ENCODE measurements at regions not wholly inside any gene's neighbourhood (a gene's known extent, or its start where the extent isn't known, plus 50 kb on each side); places are given as distances from the start of the nearest gene placed in this dataset.

GRCh38 chr5:87829217-87829551 lies 416.5 kb upstream of the CCNH start:
- in situ Hi-C loops (cut with MboI; ENCODE audit: low sequenced_read_pairs, unreplicated experiment), result no loop called here
- TF ChIP-seq CTCF (IDR thresholded peaks at IDR 0.05; ENCODE audit: borderline replicate concordance, control extremely low read depth, extremely low read depth, insufficient read depth, missing control alignments), result no peak
- no peak for DNase-seq (ENCODE audit: low spot score)

GRCh38 chr5:87828545-87829216 lies 416.0 kb upstream of the CCNH start:
- no peak for TF ChIP-seq CTCF (IDR thresholded peaks at IDR 0.05; ENCODE audit: borderline replicate concordance, control extremely low read depth, extremely low read depth, insufficient read depth, missing control alignments)
- in situ Hi-C loops (cut with MboI; ENCODE audit: low sequenced_read_pairs, unreplicated experiment), result no loop called here
- DNase-seq (ENCODE audit: low spot score), result no peak

GRCh38 chr5:87827539-87827938 lies 414.8 kb upstream of the CCNH start:
- TF ChIP-seq CTCF (IDR thresholded peaks at IDR 0.05; ENCODE audit: borderline replicate concordance, control extremely low read depth, extremely low read depth, insufficient read depth, missing control alignments), result no peak
- no peak for DNase-seq (ENCODE audit: low spot score)
- in situ Hi-C loops (cut with MboI; ENCODE audit: low sequenced_read_pairs, unreplicated experiment), result no loop called here

DNA sequence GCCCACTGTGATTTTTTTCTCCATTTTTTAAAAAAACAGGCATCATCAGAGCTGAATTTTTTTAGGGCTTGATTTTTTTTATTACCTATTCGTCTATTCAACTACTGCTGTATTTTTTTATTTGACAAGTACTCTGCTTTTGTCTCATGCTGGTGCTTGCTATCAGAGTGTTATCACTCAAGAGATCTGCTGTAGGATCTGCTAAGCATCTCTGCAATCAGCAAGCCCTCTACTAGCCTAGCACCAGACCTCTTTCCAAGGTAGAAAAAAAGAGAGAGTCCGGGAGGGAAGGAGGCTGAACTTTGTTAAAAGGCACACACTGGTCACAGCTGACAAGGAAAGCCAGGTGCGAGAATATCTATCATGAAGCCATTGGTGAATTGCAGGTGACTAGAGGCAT lies 413.8 kb upstream of the CCNH start:
- no peak for TF ChIP-seq CTCF (IDR thresholded peaks at IDR 0.05; ENCODE audit: borderline replicate concordance, control extremely low read depth, extremely low read depth, insufficient read depth, missing control alignments)
- DNase-seq (ENCODE audit: low spot score), result no peak
- in situ Hi-C loops (cut with MboI; ENCODE audit: low sequenced_read_pairs, unreplicated experiment), result no loop called here

DNA sequence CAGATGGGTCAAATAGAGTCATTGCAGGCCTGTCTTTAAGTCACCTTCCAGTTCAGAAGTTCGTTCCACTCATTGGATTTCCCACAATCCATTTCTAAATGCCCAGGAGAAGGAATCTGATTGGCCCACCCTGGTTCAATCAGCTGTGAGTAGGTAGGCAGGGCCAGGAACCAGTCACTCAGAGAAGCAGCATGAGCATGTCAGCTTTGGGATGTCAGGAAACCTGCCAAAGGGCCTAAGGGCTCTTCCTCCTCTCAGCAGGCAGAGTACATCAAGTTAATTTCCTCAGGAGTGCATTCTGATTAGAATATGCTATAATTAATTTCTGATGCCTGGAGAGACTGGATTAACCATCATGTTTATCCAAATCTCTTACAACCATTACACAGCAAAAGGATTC lies 412.9 kb upstream of the CCNH start:
- TF ChIP-seq CTCF (IDR thresholded peaks at IDR 0.05; ENCODE audit: borderline replicate concordance, control extremely low read depth, extremely low read depth, insufficient read depth, missing control alignments), result no peak
- no peak for DNase-seq (ENCODE audit: low spot score)
- in situ Hi-C loops (cut with MboI; ENCODE audit: low sequenced_read_pairs, unreplicated experiment), result no loop called here

DNA sequence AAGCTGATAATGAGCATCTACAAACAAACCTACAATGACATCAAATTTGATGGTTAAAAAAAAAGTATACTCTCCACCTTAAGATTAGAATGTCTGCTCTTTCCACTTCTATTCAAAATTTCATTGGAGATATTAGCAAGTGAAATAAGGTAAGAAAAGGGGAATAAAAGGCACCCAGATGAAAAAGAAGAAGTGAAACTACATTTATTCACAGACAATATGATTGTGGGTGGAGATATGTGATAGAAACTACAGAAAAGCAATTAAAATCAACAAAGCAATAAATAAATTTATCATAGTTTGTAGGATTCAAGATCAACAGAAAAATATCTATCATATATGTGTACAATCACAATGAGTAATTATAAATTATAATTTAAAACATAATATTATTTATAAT lies 395.1 kb upstream of the CCNH start:
- in situ Hi-C loops (cut with MboI; ENCODE audit: low sequenced_read_pairs, unreplicated experiment), result no loop called here
- no peak for TF ChIP-seq CTCF (IDR thresholded peaks at IDR 0.05; ENCODE audit: borderline replicate concordance, control extremely low read depth, extremely low read depth, insufficient read depth, missing control alignments)
- DNase-seq (ENCODE audit: low spot score), result no peak

DNA sequence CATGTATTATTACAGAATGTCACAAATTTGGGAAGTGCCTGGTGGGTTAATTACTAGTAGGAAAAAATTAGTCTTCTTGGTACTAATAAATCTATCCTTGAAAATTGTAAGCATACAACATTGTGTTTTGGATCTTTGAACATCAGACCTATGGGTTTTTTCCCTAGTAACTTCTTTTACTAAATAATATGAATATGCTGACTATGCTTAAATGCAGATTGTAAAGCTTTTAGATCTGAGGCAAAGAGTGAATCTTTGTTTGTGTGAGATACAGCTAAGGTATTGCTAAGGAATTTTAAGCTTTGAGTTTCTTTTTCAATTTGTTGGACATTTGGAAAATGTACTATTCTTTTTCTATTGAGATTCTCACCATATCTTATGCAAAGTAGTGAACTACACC lies 390.6 kb upstream of the CCNH start:
- in situ Hi-C loops (cut with MboI; ENCODE audit: low sequenced_read_pairs, unreplicated experiment), result no loop called here
- TF ChIP-seq CTCF (IDR thresholded peaks at IDR 0.05; ENCODE audit: borderline replicate concordance, control extremely low read depth, extremely low read depth, insufficient read depth, missing control alignments), result no peak
- DNase-seq (ENCODE audit: low spot score), result no peak

Measured in GM13976 (cell line).